HEK293 (cell line): ENCODE measurements at regions not wholly inside any gene's neighbourhood (a gene's known extent, or its start where the extent isn't known, plus 50 kb on each side); places are given as distances from the start of the nearest gene placed in this dataset.

Experiments used
- CTCF ChIA-PET: fragments of 350-600 bp; formaldehyde crosslinking; extraction: SDS; loops from one replicate; lab custom pipeline; 2021; ENCODE audit warnings: antibody characterized with exemption; lab: Yijun Ruan, JAX
- POLR2A ChIA-PET: fragments of 300-600 bp; formaldehyde crosslinking; extraction: SDS; loops from one replicate; lab custom pipeline; 2020; ENCODE audit warnings: antibody characterized with exemption, inconsistent platforms; lab: Yijun Ruan, JAX
- H3K27ac ChIP-seq: fragments of 200-500 bp; sonication (Bioruptor generic); 2 replicates; pipeline ENCODE4 v1.5.1; 2014; ENCODE audit warnings: low read depth, low read length, control low read depth, inconsistent platforms; ENCODE audit errors: extremely low read depth
- H3K36me3 ChIP-seq, 2 experiments: fragments of 200-500 bp in 1 of 2; sonication (Bioruptor generic) in 1 of 2; 1 replicate in 1 of 2; 2 replicates in 1 of 2; pipeline ENCODE4 v1.5.1; 2014 to 2017; ENCODE audit warnings: inconsistent platforms in 2 of 2, low read length in 2 of 2; ENCODE audit not compliant: control insufficient read depth in 2 of 2, insufficient read depth in 1 of 2
- H3K4me1 ChIP-seq: fragments of 200-500 bp; sonication (Bioruptor generic); 2 replicates; pipeline ENCODE4 v1.5.1; 2014; ENCODE audit warnings: mild to moderate bottlenecking, low read length, inconsistent platforms; ENCODE audit not compliant: control insufficient read depth, insufficient read depth
- H3K4me3 ChIP-seq: 2 replicates; pipeline ENCODE4 v1.5.1; 2011; ENCODE audit warnings: low read depth, mild to moderate bottlenecking, control low read depth, low read length, moderate library complexity
- H3K9me3 ChIP-seq: fragments of 200-500 bp; sonication (Bioruptor generic); 2 replicates; pipeline ENCODE4 v1.5.1; 2014; ENCODE audit warnings: low read depth, low read length, inconsistent platforms; ENCODE audit not compliant: control insufficient read depth, insufficient read depth
- TRIM28 ChIP-seq: IDR thresholded peaks from 2 replicates; pipeline ENCODE4 v1.6.1; 2011; ENCODE audit warnings: low read length, control low read depth, borderline replicate concordance
- ZBTB1 ChIP-seq: fragments of 450-650 bp; formaldehyde crosslinking; IDR thresholded peaks from 2 replicates; pipeline ENCODE4 v1.5.1; 2016; ENCODE audit warnings: missing biosample characterization, missing genetic modification characterization
- ZBTB21 ChIP-seq: fragments of 450-650 bp; formaldehyde crosslinking; IDR thresholded peaks from 2 replicates; pipeline ENCODE4 v1.5.1; 2017; ENCODE audit warnings: missing biosample characterization, missing genetic modification characterization
- ZBTB7A ChIP-seq: fragments of 450-650 bp; formaldehyde crosslinking; IDR thresholded peaks from 2 replicates; pipeline ENCODE4 v1.5.1; 2016; ENCODE audit warnings: low read depth, missing biosample characterization, missing genetic modification characterization
- ZBTB8A ChIP-seq: fragments of 450-650 bp; formaldehyde crosslinking; IDR thresholded peaks from 2 replicates; pipeline ENCODE4 v1.5.1; 2016; ENCODE audit warnings: missing biosample characterization, missing genetic modification characterization
- ZFP3 ChIP-seq: fragments of 450-650 bp; formaldehyde crosslinking; IDR thresholded peaks from 2 replicates; pipeline ENCODE4 v1.5.1; 2016; ENCODE audit warnings: low read depth, missing biosample characterization, missing genetic modification characterization
- ZFP37 ChIP-seq: fragments of 450-650 bp; formaldehyde crosslinking; IDR thresholded peaks from 2 replicates; pipeline ENCODE4 v1.5.1; 2016; ENCODE audit warnings: missing biosample characterization, missing genetic modification characterization
- ZNF157 ChIP-seq: fragments of 450-650 bp; formaldehyde crosslinking; IDR thresholded peaks from 2 replicates; pipeline ENCODE4 v1.5.1; 2016; ENCODE audit warnings: missing biosample characterization, missing genetic modification characterization
- ZNF19 ChIP-seq: fragments of 450-650 bp; formaldehyde crosslinking; IDR thresholded peaks from 2 replicates; pipeline ENCODE4; 2016; ENCODE audit warnings: missing biosample characterization, missing genetic modification characterization, low read depth
- ZNF214 ChIP-seq: fragments of 450-650 bp; formaldehyde crosslinking; IDR thresholded peaks from 2 replicates; pipeline ENCODE4 v1.5.1; 2017; ENCODE audit warnings: missing biosample characterization, mild to moderate bottlenecking, missing genetic modification characterization, borderline replicate concordance
- ZNF266 ChIP-seq: fragments of 450-650 bp; formaldehyde crosslinking; IDR thresholded peaks from 2 replicates; pipeline ENCODE4 v1.5.1; 2016; ENCODE audit warnings: missing biosample characterization, missing genetic modification characterization, low read depth
- ZNF274 ChIP-seq, 2 experiments: fragments of 200-500 bp in 1 of 2; fragments of 450-650 bp in 1 of 2; sonication (Bioruptor generic) in 1 of 2; formaldehyde crosslinking in 1 of 2; IDR thresholded peaks; 2 replicates each; pipeline versions ENCODE4 v1.5.1 to v1.6.1; 2014 to 2016; ENCODE audit warnings: borderline replicate concordance in 1 of 2, inconsistent platforms in 1 of 2, low read length in 1 of 2, missing biosample characterization in 1 of 2, missing genetic modification characterization in 1 of 2
- ZNF280C ChIP-seq: fragments of 450-650 bp; formaldehyde crosslinking; IDR thresholded peaks from 2 replicates; pipeline ENCODE4 v1.5.1; 2016; ENCODE audit warnings: missing biosample characterization, missing genetic modification characterization
- ZNF350 ChIP-seq: fragments of 450-650 bp; formaldehyde crosslinking; IDR thresholded peaks from 2 replicates; pipeline ENCODE4 v1.5.0; 2017; ENCODE audit warnings: missing biosample characterization, mild to moderate bottlenecking, missing genetic modification characterization
- ZNF658 ChIP-seq: fragments of 450-650 bp; formaldehyde crosslinking; IDR thresholded peaks from 2 replicates; pipeline ENCODE4; 2016; ENCODE audit warnings: missing biosample characterization, missing genetic modification characterization
- ZNF707 ChIP-seq: fragments of 450-650 bp; formaldehyde crosslinking; IDR thresholded peaks from 2 replicates; pipeline ENCODE4 v1.5.1; 2016; ENCODE audit warnings: missing biosample characterization, missing genetic modification characterization
- TF ChIP-seq, protein P1 (sequence below): fragments of 450-650 bp; formaldehyde crosslinking; IDR thresholded peaks from 2 replicates; pipeline ENCODE4 v1.5.1; 2016; ENCODE audit warnings: missing biosample characterization, missing genetic modification characterization

DNA sequence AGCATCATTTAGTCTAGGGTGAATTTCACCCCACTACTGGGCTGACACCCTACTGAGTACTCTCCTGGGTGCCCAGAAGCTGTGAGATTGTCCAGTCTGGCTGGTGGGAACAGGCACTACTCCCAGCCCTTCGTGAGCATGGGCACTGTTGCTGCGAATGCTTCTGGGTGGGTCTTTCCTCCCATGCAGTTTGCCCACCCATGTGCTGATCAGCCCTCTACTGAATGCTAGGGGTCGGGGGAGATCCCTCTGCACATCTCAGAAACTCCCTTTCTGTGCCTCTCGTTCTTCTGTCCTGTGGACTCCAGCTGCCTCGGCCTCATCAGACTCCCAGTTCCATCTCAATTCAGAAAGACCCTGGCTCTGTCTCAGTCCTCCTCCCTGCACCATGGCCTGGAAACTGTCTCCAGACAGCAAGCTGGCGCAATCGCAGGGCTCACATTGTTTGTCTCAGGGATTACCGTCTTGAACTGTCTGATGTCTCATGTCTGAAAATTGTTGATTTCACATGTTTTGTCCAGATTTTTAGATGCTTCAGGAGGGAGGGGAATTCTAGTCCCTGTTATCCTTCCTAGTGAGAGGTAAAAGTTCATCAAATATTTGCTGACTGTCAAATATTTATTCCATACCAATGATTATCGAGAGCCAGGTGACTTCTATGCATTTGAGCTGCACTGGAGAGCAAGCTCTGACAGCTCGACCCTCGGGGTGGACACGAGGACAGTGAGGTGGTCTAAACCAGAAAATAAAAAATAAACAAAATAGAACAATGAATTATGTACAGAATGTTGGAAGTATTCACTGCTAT is 316.6 kb upstream of the RTL1 start:
- no peak overlapping the region for H3K4me3 ChIP-seq
- H3K27ac ChIP-seq = no peak overlapping the region
- no peaks in the 10 kb centered on the region for H3K36me3 ChIP-seq
- no peaks in the 10 kb centered on the region for H3K9me3 ChIP-seq
- no peaks in the 10 kb centered on the region for H3K4me1 ChIP-seq
- TF ChIP-seq ZFP3 (tag by site-specific recombination) (no peak), ZNF274 (IDR thresholded peaks at IDR 0.05; ENCODE audit: low read length) (no peak), ZNF274 (tag by site-specific recombination; IDR thresholded peaks at IDR 0.05; ENCODE audit: borderline replicate concordance) (no peak)
- TF ChIP-seq, all 188 proteins: peak for 0
- CTCF ChIA-PET = interaction anchor here (0.5 kb wide), 1 partner anchor 74 kb away, joined by 5 read pairs; no protein-coding TSS in a partner anchor
- POLR2A ChIA-PET = no interaction called here

DNA sequence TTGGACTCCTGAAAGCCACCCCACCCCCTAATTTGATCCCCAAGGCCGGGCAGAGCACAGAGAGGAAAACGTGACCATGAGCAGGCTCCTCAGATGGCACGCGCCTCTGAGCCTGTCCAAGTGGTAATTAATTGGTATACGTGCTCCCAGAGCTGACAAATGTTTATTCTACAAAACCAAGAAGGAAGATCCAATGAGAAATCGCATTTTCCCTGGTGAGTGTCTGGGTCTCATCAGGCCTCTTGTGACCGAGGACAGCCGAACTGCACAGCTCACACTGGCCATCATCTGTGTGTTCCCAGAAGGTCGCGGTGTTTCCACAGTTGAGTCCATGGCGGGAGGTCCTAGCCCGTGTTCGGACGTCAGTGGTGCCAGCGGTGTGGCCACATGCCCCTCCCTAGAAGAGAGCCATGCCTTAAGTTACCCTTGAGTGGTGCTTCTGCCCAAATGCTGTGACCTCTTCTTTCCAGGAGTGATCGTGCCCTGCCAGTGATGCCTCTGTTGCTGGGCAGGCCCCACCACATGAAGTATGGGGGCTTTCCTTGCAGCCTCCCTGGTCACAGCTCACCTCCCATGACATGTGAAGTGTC is 317.5 kb upstream of the RTL1 start:
- no peaks in the 10 kb centered on the region for H3K36me3 ChIP-seq
- TF ChIP-seq ZBTB1 (tag by site-specific recombination) (no peak), ZBTB21 (no peak), ZNF214 (tag by site-specific recombination) (no peak), ZFP37 (tag by site-specific recombination) (no peak), TRIM28 (no peak), ZBTB7A (no peak), ZBTB8A (tag by site-specific recombination) (no peak), ZNF350 (tag by site-specific recombination) (no peak), ZNF157 (tag by site-specific recombination) (no peak), ZNF19 (no peak), ZNF707 (no peak), ZNF266 (tag by site-specific recombination) (no peak), ZNF280C (tag by site-specific recombination) (no peak), ZNF658 (tag by site-specific recombination) (no peak)
- TF ChIP-seq, protein P1, sequence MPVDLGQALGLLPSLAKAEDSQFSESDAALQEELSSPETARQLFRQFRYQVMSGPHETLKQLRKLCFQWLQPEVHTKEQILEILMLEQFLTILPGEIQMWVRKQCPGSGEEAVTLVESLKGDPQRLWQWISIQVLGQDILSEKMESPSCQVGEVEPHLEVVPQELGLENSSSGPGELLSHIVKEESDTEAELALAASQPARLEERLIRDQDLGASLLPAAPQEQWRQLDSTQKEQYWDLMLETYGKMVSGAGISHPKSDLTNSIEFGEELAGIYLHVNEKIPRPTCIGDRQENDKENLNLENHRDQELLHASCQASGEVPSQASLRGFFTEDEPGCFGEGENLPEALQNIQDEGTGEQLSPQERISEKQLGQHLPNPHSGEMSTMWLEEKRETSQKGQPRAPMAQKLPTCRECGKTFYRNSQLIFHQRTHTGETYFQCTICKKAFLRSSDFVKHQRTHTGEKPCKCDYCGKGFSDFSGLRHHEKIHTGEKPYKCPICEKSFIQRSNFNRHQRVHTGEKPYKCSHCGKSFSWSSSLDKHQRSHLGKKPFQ = no peak
- TF ChIP-seq, all 188 proteins: peak for 0
- no peaks in the 10 kb centered on the region for H3K9me3 ChIP-seq
- H3K4me3 ChIP-seq = no peak overlapping the region
- H3K4me1 ChIP-seq = no peaks in the 10 kb centered on the region
- POLR2A ChIA-PET = no interaction called here
- CTCF ChIA-PET = interaction anchor here (0.5 kb wide), 1 partner anchor 558 kb away, joined by 3 read pairs; no protein-coding TSS in a partner anchor
- no peak overlapping the region for H3K27ac ChIP-seq
